Central memory CD4-positive, alpha-beta T cell (primary cell): ENCODE measurements at regions not wholly inside any gene's neighbourhood (a gene's known extent, or its start where the extent isn't known, plus 50 kb on each side); places are given as distances from the start of the nearest gene placed in this dataset.

Experiments
- DNase-seq: peaks from one replicate; pipeline ENCODE4 v3.0.0; 2022

DNA sequence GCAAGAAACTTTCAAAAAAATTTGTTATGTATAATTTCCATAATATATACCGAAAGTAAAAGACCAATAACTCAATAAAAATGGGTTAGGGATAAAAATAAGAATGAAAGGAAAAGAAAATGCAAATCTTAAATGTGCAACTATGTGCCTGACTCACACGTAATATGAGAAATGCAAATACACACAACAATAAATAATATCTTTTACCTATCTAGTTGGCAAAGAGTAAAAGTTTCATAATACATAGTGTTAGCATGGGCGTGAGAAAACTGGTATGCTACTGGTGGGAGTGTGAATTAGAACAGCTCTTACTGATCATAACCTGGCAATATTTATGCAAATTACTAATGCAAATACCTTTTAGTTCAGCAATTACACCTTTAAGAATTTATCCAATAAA, 438.5 kb upstream of the CITED2 start:
- DNase-seq: no peak

DNA sequence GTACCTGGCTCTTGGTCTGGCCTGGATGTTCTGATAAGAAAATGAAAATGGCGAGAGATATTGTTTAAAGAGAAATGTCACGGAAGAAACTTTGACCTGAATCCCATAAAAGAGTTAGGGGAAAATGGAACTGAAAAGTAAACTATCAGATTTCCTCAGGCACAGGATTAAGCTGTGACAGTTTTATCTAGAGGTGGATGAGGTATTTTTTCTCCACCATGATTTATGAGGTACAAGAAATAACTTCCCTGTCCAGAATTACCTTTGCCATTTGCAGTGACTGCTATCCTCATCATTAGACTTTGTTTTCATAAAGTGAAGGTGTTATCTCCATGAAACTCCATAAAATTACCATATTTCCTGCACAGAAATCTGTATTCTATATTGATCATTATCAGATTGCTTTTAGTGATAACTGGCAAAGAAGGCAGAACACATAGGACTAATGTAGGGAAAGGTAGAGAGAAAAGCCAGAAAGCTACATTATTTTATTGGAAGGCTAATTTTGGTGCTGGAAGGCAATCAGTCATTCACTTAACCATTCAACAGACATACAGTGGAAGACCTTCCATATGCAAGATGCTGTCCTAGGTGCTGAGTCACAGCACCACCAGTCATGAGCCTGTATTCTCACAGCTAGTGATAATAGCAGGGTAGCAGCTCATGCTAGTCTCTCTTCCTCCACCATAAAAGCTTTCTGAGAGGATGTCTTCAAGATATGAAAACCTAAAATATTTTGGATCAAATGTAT, 427.3 kb upstream of the CITED2 start:
- no peak for DNase-seq

DNA sequence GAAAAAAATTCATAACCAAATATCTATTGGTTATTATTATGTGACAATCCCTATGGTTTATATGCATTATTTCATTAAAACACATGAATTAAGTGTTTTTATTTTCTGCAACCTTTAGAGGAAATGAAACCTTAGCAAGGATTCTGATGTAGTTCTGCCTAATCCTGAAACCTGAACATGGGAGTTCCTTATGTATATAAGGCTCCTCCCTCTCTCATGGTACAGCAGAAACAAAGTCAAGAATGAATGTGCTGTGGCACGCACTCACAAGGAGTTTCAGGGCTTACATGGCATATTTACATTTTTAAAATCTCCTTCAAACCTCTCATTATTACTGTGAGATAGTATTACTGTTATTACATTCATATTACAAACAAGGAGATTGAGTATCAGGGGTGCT, 426.4 kb upstream of the CITED2 start:
- DNase-seq: no peak

DNA sequence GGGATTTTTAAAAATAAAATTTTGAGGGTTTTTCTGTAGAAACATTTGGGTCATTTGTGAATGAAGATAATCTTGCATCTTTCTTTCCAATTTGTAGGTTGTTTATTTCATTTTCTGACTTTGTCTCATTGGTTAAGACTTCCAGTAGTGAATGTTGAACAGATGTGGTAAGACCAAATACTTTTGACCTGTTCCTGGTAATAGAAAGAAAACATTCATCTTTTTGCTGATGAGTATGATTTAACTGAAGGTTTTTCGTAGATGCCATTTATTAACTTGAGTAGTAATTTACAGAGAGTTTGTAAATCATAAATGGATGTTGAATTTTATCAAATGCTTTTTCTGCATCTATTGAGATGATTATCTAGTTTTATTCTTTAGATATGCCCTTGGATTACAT, 416.1 kb upstream of the CITED2 start:
- no peak for DNase-seq

DNA sequence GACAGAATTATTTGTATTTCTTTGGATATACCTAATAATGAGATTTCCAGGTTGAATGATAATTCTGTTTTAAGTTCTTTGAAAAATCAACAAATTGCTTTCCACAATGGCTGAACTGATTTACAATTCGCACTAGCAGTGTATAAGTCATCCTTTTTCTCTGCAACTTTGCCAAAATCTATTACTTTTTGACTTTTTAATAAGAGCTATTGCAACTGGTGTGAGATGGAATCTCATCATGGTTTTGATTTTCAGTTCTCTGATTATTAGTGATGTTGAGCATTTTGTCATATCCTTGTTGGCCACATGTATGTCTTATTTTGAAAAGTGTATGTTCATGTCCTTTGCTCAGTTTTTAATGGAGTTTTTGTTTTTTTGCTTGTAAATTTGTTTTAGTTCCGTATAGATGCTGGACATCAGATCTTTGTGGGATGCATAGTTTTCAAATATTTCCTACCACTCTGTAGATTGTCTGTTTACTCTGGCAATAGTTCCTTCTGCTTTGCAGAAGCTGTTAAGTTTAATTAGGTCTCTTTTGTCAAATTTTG, 409.8 kb upstream of the CITED2 start:
- DNase-seq: no peak

DNA sequence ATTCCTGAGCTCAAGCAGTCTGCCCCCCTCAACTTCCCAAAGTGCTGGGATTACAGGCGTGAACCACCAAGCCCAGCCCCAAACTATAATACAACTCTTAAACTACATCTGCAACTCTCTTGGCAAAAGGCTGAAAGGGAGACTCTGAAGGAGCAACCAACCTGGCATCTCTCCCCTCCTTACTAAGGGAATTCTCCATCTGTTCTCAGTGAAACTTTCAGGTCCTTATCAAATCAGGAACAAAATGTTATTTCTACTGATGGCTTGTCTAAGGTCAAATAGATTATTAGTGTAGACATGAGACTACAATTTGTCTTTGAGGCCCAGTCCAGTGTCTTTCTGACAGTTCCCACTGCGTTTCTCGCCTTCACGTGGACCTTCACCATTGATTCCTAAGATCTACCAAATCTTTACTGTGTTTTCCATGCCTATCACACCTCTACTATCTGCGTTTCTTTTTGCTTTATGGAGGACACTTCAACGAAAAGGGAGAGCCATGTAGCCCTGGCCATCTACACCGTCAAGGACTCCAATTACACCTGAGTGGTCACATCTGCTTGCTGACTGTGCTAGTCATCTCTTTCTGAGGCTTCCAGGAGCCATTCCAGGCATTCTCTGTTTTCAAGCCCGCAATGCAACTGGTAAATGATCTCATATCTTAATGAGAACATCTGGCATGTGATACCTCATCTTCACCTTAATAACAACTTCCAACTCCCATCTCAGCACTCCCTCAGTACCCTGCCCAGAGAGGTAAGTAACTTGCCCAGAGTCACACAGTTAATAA, 405.7 kb upstream of the CITED2 start:
- no peak for DNase-seq

DNA sequence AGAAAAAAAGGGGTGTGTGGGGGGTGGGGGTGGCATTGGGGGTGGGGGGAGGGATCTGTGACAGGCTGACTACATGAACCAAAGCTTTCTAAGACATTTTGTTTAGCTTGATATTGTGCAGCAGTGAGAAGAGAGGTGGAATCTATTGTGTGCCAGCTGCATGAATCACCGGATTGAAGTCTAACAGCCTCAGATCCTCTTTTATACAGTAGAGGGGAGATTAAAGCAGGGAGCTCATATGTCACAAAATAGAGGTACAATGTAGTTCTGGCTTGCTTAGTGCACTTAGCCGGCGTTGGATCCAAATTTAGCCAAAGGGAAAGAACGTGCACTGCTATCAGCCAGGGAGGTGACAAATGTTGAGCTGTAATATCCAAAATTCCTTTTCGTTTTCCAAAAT, 404.2 kb upstream of the CITED2 start:
- no peak for DNase-seq

DNA sequence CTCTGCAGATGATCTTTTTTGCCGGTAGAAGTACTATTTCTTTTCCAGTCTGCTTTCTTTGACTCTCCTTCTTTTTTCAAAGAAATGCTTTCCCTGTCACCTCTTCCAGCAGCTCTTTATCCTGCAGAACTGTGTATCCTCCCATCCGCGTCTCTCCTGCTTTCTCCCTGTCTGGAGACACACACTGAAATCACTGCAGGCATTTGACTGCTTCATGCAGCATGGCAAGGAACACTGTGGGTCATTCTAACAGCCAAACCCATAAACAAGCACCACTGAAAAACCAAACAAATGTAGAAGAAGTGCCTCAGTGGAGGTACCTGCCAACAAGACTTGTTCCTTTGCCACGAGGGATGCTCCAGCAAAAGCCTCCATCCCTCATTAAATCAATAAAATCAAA, 403.7 kb upstream of the CITED2 start:
- DNase-seq: no peak

DNA sequence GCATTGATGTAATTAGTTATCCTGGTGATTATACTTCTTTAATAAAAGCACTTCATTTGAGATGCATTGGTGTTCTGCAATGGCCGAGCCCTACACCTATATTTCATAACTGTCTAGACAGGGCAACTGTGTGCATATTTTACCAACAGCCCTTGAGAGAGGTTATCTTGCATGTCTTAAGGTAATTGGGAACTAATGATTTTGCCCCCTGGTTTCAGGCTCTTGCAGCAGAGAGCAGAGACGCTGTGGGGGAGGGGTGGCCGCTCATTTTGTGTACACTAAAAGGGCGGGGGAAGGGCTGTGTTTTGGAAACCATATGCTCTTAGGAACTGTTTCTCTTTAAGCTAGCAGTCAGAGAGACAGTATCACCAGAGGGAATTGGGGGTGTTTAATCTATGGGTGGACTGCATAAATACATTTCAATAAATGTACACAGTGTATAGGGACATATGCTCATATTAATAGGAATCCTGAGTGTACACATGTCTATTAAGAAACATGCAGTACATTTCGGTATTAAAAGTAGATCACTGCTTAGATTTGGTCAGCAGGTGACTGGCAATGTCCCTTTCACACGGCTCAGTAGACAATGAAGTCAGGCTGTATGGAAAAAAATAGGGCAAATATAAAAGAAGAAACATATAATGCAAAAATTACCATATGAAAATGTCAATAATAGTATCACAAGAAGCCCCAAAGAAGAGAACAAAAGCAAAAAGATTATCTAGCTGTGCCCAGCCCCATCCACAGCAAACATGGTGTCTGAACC, 402.9 kb upstream of the CITED2 start:
- DNase-seq: no peak

DNA sequence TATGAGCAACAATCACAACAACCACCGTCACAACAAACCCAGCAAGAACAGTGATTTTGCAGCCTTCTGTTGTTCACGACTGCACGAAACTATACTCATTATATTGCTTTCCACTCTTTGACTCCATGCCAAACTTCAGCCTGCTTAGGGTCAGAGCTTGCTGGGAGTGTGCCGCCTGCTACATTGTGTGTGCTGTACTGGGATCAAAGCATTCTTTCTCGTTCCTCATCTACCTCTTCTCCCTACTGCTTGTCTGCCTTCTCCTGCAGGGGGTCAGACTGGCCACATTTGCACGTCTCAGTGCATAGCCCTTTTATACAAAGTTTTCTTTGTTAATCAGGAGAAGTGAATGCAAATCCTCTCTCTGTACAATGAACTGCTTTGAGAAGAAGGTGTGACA, 401.6 kb upstream of the CITED2 start:
- no peak for DNase-seq

DNA sequence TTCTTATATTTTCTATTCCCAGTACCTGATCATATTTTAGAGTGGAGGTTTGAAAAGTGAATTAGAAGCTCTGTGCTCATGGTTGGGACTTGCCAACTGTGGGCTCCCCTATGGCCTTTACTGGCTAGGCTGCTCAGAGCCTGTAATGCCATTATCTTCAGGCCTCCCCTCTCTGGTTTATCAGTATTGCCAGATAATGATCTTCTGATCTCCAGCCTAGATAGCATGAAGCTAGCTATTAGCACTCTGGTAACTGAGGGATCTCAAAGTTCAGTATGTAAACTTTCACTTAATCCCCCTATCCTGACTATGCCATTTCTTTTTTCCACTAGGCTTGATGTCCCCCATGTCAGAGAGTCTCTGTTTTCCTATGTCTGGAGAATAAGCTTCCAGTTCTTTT, 393.7 kb upstream of the CITED2 start:
- no peak for DNase-seq

DNA sequence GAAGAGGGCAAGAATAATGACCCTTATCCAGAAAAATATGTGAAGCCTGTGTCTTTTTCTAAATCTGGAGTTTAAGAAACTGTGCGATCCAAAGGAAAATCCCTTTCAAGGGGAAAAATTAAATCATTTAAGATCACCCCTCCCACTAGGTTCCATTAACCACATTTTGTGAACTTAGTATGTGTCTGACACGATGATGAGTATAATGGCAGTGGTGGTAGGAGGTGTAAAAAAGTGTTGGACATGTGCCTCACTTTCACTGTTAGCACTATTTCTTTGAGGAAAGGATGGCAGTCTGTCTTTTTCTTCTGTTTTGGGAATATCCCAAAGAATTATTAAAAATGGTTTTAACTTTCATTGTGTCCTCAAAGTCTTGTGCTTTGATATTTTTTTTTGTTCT, 392.3 kb upstream of the CITED2 start:
- DNase-seq: no peak

DNA sequence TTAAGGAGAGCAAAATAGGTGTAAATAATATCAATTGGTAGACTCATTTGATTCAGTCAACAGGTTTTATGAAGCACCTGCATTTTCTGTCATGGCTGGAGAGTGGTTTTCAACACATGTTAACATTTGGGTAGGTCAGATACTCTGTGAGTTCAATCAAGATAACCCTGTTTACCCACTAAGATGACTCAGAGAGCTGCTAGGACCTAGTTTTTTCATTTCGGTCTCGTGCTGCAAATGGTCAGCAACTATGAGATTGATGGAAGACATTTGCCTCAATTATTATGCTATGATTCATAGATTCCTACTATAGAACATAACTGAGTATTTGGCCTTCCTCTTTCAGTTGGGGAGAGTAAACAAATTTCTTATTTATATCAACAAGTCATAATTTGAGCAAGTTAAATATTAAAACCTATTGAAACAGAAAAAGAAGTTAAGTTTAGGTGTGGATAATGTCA, 391.4 kb upstream of the CITED2 start:
- no peak for DNase-seq

DNA sequence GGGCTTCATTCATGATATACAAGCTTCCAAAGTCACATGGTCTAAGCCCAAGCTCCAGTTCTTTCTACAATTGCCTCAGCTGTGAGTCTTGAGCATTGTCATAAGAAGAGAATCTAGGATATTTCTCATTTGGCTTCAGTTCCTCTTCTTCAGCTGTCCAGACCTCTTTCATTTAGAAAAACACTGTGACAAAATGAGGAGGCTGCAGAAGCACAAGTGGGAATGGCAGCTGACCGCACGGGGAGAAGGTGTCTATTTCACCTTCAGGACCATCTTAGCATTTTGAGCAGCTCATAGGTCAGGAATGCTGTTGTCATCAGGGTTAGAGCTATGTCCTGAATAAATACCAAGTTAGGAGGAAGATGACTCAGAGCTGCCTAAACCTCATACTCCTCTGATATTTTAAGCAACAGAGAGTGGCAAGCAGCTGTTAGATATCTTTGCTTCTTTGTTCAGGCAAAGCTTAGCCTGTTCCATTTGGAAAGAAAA, 390.1 kb upstream of the CITED2 start:
- DNase-seq: no peak

DNA sequence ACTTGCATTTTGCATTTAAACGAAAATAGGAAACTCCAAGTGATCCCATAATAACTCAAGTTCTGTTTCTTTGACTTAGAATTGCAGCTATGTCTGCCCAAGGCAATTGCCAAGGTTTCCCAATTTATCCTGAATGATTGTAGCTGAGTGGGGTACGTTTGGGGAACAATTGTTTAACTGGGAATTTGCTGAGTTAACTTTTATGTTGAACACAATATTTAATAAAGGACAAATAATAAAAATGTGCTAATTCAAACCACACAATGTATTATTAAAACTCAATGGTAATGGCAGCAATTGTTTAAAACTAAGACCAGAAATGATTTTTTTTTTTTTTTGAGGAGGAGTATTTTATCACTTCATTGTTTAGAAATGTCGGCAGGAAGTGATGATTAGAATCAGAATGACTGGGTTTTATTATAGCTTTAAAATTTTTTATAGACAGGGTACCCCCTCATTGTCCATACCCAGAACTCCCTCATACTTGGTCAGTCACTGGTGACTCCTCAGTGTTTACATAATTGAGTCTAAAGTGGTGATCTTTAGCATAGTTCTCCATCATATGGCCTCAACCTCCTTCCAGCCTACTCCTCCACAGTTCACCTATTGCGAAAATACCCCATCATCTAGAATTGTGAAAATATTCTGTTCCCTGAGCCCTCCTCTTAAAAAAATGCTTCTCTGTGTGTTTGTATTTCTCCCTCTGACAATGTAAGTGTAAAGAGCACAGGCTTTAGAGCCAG, 389.2 kb upstream of the CITED2 start:
- no peak for DNase-seq

DNA sequence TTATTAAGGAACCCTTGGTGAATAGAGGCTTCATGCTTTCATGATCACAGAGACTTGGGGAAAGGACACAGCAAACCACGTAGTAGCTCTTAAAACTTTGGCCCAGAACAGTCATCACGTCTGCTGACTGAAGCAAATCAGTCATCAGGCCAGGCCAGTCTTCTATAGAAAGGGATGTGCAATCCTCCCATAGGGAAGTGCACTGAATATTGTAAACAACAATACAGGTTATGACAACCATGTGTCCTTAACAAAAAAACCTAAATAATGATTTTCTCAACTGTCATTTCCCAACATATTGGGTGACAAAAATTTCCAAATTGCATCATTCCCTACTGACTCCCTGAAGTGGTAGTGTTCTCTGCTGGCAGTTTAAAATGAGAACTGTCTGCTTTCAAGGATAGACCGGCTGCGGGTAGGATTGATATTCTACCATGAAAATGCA, 388.2 kb upstream of the CITED2 start:
- DNase-seq: no peak

DNA sequence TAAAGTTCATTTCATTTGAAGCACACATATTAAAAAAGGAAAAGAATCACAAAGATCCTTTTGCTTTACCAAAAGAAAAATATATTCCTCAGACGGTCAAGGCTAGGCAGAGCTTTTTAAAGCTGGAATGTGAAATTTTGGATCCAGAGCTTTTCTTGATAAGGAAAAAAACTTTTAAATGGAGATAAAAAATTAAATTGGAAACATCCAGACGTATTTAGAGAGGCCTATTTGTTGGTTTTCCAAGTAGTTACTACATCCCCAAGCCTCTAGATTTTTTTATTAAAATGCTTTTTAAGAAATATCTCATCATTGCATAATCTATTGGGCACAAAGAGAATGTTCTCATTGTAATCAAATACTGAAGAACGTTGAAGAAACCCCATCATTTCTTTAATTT, 385.7 kb upstream of the CITED2 start:
- no peak for DNase-seq

DNA sequence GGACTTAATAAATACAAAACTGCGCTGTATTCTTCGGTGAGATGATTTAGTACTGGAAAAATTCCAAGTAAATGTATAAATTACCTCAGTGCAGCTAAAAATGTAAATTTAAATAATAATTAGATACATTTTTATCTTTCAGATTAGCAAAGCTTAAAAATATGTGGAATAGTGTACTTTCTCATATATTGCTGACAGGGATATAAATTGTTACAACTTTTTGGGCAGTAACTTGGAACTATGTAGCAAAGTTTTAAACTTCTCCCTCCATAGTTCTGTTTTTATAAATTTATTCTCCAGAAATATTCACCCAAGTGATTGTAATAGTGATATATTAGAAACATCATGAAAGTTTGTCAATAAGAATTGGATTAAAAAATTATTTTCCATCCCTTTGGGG, 384.6 kb upstream of the CITED2 start:
- no peak for DNase-seq

DNA sequence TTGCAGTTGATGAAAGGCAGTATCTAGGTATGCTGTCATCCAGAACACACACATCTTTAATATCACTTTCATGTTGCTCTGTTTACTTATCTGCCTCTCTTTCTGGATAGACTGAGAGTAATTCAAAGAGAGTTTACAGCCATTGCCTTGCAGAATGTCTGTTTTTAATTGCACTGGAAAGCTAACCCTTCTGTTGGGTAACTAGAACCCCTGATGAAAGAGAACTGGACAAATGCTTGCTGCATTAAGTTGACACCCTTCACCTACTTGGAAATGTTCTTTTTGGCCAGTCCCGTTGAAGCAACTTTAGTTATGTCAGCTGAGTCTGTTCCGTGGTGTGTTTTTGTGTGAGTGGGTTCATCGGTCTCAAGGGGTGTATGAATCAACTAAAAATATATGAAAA, 383.8 kb upstream of the CITED2 start:
- no peak for DNase-seq

DNA sequence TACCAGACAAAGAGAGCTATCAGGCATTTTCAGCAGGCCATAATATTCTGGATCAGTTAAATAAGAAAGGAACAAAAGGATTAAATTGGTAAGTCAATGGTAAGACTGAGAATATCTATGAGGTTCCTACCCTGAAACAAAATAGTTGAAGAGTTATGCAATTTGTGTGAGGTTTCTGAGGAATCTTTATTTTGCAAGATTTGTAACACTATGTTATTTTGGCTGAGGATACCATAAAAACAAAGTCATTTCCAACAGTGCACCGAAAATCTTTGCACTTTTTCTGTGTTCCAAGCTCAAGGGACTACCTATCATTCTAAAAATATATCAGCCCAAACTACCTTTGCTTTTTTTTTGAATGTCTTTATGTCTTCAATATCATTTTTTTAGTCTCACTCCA, 383.3 kb upstream of the CITED2 start:
- no peak for DNase-seq

DNA sequence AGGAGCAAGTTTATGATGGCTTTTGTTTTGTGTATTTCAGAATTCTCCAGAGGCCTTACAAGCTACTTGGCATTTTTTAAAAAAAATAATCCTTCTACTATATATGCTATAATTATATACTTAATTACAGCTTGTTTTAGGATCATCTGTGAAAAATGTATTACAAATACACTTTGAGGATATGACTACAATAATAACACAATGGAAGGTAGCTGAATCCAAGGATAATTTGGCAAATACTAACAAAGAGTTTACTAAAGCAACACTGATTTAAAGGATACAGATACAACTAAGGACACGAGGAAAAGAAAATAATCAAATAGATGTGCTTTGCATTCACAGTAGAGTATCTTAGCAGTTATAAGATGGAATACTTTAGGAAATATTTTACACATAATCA, 381.9 kb upstream of the CITED2 start:
- no peak for DNase-seq
